CD4-positive, alpha-beta T cell treated with Interleukin-17A for 4 hours (primary cell): ENCODE measurements at regions not wholly inside any gene's neighbourhood (a gene's known extent, or its start where the extent isn't known, plus 50 kb on each side); places are given as distances from the start of the nearest gene placed in this dataset.
"Not testable (repeated sequence)": the region's sequence is repeated elsewhere in the genome, so short reads cannot be mapped to it uniquely, and the experiment has no call there.

Experiments used
- DNase-seq: peaks from one replicate; pipeline ENCODE4 v3.0.0-alpha.2; 2020; ENCODE audit warnings: mixed read lengths

DNA sequence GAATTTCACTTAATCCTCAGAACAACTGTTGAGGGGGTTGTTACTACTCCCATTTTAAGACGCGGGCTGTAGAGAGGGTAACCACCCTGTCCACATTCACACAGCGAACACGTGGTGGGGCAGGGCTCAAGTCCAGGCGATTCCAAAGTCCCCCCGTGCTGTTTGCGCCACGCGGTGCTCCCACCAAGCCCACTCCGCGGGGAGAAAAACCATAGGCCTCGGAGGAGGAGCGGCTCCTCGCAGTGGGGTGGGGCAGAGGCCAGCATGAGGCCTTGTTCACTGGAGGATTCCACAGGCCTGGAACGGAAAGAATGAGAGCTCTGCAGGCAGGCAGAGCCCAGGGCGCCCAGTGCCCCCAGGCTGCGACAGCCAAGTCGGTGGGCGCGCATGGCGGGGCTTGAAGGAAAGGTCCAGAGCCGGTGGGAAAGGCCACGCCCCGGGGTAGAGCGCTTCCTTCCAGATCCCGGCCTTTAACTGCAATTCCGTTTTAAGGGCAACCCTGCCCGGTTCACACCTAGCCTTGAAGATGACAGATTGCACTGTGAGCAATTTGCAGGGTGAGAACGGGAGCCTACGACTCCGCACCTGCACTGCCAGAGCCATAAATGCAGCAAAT lies 161.8 kb upstream of the TBL1XR1 start:
- DNase-seq: peak; percentile 65

DNA sequence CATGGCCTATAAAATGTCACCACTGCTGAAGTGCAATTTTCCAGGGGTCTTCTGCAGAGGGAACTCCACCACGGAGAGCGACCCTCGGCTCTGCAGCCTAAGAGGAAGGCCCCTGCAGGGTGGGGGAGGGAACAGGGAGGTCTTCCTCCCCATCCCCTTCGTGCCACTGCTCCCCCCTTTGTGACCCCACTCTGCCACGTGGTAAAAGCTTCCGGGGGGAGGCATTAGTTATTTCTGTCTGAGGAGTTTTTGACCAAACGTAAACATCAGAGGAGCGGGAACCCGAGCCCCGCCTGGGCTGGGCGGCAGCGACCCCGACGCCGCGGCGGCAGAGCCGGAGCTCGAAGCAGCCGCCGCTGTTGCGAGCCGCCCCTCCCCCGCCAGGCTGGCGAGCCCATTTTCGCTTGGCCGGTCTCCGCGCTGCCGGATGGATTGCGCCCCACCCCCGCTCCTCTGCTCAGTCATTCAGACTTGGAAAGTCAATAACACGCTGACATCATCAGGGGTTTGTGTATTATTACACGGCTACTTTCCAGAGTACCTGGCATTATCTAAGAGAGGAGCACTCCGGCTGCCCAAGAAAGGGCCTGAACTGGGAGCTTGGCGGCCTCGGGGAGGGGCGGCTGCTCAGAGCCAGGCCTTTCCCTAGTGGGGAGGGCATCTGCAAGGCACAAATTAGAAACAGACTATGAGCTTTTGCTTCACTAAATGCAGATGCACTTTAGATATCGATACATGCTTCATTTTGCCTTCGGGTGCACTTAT lies 162.5 kb upstream of the TBL1XR1 start:
- DNase-seq: peak; percentile 96

DNA sequence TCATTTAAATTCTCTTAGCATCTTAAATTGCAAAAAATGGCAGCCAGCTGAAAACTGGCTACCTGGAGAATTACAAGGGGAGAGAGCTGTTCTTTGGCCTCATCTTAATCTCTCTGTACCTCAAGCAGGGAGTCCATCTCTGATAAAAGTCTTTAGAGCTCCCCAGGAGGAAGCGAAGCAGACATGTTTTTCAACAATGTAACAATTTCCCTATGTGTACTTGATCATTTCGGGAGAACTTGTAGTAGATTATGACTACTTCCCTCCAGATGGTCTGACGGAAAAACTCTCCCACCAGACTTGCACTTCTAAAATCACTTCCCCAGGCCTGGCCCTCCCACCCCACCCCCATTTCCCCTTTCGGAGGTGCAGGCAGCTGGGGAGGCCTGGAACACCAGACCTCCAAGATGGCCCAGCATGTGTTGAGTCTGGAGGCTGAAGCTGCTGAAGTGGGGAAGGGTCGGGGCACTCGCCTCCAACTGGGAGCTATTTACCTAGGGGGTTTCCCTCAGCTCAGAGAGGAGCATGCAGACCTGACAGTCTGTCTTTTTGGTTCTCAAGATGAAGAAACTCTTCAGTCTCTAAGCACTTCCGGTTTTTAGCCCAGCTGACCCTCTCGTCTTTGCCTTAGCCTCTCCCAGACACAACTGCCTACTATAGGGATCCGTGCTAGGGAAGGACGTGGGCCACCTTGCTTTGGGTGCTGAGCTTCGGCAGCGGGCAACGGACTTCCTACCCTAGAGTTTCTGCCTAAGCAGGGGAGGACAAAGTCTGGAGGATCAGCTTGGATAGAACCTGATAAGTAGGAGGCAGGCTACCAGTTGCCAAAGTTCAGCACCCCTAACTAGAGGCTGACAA lies 164.0 kb upstream of the TBL1XR1 start:
- peak; percentile 19 for DNase-seq

DNA sequence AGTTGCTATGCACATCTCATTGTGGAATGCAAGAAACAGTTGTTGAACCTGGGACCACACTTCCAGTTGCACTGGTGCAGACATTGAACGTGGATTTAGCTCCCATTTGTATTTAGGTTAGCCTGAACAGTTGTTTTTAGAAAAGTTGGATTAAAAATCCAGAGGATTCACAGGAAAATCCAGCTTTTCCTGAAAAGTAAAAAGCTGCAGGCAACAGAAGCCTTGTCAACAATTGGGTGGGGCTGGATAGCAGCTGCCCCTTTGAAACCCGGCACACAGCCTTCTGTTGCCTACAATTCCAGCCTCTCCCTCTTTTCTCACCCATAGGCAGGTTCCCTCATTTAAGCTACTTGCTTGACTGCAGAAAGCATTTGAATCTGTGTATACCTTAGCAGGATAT lies 165.3 kb upstream of the TBL1XR1 start:
- DNase-seq: no peak

DNA sequence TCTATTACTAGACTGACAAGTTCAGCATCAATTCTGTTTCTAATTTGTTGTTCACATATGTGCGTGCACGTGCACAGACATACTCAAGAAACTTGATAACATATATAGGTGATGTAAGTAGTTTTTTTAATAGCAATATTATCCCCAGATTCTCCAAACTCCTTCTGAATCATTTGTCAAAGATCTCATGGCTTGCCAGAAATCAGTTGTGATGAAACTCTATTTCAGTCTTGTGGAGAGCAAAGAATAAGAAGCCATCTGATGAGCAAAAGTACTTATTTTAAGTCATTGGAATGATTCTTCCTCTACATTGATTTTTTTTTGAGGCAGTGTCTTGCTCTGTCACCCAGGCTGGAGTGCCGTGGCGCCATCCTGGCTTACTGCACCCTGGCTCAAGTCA lies 167.0 kb upstream of the TBL1XR1 start:
- DNase-seq: no peak

DNA sequence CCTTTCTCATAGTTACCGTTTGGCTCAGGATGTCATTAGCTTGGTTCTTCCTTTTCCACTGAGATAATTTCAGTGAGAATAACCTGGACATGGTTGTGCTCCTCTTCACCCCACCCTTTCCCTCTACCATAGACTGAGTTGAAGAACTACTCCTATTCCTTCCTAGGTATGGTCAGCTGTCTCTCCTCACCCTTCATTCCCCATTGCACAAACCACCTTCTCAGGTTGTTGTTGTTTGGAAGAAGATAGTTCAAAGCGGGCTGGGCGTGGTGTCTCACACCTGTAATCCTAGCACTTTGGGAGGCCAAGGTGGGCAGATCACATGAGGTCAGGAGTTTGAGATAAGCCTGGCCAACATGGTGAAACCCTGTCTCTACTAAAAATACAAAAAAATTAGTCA lies 168.0 kb upstream of the TBL1XR1 start:
- DNase-seq: not testable (repeated sequence)

DNA sequence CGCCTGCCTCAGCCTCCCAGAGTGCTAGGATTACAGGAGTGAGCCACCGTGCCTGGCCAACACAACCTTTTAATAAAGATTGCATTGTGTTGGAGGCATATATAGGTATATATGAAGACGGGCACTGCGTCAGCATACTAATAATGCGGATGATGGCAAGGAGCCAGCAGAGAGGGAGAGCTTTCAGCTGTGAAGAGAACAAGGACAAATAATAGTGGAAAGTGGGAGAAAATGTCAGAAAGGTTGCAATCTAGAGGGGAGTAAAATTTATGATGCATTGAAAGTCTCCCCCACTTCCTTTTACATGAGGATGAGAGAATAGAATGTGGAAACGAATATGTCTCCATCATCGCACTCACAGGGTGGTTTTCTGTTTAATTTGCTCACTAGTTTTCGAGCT lies 170.5 kb upstream of the TBL1XR1 start:
- no peak for DNase-seq

DNA sequence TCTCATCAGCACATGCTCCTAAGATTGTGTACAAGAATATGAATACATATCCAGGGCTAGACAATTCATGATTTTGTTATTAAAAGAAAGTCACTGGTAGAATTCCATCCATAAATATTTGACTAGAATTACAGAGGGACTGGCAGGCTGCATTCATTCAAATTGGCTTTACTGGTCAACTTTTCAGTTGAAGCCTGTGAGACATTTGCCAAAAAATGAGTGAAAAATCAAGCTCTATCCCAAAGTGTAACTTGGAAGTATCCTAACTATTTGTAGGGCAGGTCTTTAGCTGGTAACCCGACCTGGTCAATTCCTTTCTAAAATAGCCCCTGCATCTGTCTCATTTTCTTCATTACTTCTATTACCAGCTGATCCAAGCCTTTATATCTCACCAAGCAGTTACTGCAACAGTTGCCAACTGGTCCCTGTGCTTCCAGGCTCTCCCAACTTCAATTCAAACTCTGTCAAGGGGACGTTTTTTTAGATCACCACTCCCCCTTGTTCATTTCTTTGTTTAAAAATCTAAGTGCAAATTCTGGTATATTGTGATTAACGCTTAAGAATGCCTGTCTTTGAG lies 173.1 kb upstream of the TBL1XR1 start:
- no peak for DNase-seq

DNA sequence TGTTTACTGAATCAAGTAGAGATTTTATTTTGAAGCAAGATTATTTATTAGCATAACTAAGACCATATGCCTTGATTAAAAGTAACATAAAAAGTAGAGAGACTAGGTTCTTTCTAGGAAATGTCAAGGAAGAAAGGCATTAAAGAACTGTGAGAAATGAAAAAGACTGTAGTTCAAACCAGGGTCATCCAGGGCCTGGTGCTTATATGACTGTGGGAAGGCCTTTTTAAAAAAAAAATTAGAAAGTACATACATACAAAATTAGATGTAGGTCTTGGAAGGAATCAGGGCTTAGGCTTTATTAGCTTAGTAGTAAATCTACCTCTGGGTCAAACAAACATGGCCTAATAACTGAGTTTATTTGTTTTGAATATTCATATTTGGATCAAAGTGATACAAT lies 173.9 kb upstream of the TBL1XR1 start:
- no peak for DNase-seq

DNA sequence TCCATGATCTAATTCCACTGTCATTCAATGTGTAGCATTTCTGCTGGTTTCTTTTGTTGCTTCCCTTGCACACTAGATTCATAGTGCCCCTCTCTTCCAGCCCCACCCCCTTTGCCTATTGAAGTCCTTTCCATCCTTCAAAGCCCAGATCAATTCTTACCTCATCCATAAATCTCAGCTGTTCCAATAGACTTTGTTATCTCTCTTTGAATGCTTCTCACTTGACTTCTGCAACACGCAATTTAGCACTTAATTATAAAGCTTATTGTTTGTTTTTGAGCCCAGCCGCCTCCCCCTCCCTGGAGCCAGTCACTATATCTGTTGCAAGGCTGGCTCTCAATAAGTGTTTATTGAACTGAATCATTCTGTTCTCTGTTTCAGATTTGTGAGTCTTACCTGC lies 174.6 kb upstream of the TBL1XR1 start:
- DNase-seq: no peak

DNA sequence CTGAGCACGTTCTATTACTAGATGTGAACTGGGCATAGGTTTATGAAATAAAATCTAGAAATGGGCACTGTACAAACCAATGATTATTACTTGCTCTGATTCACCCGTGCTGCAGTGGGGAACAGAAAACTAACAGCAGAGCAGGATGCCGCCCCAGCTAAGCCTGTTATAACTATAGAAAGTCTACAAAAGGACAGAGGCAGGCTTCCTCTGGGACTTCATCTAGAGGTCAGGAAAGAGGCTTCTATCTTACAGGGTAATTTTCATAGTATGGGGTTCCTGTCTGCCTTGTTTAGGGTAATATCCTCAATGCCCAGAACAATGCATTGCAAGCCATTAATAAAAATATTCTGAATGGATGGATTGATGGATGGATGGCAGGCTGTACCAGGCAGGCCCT lies 177.0 kb upstream of the TBL1XR1 start:
- no peak for DNase-seq

DNA sequence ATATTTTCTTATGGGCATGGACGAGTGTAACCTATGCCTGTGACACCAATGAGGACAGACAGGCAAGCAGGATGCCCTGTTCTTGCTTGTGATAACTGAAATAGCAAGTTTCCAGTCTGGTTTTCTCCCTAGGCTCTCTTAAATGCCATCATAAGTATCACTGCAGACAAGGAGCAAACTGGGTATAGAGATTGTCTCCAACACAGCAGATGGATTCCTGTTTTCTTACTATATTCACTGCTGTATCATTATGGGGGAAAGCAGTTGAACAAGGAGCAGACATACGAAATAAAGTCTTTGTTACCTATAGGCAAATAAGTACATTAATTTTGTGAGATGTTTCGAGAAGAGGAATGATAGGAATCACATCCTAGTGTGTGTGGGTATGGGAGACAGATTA lies 178.0 kb upstream of the TBL1XR1 start:
- DNase-seq: no peak

DNA sequence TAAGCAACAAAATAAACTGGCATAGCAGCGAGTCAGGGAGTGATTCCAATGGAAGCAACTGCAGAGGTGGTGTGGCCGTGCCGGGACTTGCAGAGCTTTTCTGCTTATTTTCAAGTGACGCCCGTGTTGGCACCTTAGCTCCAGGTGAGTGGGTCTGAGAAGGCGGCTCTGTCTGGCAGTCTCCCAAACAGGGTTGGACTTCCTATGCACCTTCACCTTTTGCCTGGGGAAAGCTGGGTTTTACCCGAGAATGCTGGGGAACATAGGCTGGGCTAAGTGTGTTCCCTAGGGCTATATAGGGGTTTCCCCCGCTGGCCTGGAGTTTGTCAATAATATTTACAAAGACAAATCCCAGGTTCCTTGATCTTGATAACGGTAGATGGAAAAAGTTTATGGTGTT lies 179.9 kb upstream of the TBL1XR1 start:
- DNase-seq: no peak

DNA sequence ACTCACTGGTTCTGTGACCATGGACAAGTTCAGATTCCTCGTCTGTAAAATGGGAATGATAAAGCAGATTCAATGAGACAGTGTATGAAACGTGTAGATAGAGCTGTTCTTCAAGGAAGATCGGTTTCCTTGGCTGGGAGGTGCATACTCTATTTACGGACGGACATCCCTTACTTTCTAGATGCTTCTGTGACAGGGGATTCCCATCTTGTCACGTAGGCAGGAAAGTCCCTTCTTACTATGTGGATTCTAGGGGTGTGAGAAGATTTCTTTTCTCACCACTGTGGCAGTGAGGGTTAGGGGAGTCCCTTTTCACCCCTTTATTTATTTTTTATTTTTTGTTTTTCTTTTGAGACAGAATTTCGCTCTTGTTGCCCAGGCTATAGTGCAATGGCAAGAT lies 180.9 kb upstream of the TBL1XR1 start:
- no peak for DNase-seq

DNA sequence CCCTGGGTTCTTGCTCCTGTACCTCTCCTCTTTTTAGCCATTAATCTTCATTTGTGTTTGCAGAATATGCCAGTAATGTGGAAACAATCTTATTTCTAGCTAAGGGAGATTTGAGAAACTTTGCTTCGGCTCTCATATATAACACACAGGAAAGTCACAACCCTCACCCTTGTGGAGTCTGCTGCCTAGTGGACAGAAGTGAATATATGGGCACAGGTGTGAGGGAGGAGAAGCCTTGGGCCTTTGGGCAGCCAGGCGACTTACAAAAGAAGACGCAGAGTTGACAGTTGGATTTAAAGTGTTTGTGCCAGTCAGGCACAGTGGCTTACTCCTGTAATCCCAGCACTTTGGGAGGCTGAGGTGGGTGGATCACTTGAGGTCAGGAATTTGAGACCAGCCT lies 181.8 kb upstream of the TBL1XR1 start:
- no peak for DNase-seq

DNA sequence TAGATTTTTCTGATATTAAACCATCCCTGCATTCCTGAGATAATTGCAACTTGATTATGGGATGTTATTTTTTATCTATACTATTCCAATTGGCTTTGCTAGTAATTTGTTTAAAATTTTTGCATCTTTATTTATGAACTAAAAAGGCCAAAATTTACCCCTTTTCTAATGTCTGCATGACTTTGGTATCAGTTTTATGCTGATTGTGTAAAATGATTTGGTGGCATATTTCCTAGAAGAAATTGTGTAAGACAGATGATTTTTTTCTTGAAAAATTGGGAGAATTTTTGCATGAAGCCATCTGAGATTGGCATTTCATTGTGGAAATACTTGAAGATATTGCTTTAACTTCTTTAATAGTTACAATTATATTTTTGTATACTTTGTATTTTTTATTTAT lies 183.8 kb upstream of the TBL1XR1 start:
- no peak for DNase-seq

DNA sequence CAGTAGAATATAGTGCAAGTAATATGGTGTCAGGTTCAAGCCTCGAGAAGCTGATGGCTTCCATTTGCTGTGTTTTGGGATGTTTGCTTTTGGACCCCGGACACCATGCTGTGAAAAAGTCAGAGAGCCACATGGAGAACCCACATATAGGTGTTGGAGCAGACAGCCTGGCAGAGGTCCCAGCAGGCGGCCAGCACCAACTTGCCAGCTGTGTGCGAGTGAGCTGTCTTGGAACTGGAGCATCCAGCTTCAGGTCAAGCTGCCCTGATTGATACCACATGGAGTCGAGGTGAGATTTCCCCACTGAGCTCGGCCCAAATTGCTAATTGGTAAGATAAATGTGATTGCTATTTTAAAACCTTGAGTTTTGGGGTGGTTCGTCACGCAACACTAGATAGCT lies 185.7 kb upstream of the TBL1XR1 start:
- DNase-seq: no peak

DNA sequence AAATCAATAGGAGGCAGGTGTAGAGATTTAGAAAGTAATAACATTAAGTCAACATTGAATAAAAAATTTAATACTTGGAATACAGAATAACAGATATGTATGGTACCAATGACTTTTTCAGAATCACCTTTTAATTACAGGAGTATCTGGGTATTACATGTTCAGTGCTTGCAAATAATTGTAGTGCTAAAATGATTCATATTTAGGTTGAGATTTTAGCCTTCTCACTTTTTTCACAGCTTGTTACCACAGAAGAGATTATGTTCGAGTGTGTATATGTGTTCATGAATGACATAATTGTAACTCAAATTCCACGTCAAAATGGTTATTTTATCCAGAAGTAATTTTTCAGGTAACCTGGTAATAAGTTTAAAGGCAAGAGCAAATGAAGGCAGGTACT lies 187.9 kb upstream of the TBL1XR1 start:
- DNase-seq: no peak

DNA sequence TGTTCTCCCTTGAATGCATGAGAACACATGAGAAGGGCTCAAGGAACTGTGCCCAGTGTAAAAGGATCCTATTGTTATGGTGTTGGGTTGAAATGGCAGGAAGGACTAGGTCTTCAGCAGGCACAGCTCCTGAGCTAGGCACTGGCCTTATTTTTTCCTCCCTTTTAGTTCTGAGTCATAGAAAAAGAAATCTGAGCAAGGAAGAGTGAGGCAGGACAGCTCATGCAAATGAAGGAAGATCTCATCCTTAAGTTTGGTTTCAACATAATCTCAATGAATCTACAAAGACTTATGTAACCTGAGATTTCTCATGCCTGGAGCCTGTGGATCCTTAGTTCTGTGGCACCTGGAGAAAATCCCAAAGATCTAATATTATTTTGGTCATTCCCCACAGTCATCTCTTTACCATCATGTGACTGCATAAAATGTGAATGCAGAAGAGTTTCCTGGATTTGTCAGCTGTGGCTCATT lies 188.6 kb upstream of the TBL1XR1 start:
- no peak for DNase-seq

DNA sequence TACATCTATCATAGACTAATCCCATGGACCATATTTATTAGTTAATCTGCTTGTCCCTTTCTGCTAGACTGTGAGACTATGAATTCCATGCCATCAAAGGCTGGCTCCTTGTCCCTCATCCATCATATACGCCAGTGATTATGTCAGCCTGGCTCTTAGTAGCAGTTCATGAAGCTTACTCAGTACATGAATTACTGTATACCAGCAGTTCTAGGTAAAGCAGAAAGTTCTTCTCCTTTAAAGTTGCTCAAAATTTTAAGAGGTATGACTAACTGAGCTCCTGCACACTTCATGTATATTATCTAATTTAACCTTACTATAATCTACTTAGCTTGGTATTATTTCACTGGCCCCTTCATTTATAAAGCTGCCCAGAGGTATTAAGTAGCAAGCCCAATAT lies 190.9 kb upstream of the TBL1XR1 start:
- no peak for DNase-seq

DNA sequence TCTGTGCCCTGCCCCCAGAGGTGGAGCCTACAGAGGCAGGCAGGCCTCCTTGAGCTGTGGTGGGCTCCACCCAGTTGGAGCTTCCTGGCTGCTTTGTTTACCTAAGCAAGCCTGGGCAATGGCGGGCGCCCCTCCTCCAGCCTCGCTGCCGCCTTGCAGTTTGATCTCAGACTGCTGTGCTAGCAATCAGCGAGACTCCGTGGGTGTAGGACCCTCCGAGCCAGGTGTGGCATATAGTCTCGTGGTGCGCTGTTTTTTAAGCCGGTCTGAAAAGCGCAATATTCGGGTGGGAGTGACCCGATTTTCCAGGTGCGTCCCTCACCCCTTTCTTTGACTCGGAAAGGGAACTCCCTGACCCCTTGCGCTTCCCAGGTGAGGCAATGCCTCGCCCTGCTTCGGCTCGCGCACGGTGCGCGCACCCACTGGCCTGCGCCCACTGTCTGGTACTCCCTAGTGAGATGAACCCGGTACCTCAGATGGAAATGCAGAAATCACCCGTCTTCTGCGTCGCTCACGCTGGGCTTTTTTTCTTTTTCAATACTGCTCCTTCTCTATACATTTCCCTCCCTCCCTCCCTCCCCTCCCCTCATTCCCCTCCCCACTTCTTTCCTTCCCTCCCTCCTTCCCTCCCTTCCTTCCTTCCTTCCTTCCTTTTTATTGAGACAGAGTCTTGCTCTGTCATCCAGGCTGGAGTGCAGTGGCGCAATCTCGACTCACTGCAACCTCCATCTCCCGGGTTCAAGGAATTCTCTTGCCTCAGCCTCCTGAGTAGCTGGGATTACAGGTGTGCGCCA lies 197.1 kb upstream of the TBL1XR1 start:
- not testable (repeated sequence) for DNase-seq

DNA sequence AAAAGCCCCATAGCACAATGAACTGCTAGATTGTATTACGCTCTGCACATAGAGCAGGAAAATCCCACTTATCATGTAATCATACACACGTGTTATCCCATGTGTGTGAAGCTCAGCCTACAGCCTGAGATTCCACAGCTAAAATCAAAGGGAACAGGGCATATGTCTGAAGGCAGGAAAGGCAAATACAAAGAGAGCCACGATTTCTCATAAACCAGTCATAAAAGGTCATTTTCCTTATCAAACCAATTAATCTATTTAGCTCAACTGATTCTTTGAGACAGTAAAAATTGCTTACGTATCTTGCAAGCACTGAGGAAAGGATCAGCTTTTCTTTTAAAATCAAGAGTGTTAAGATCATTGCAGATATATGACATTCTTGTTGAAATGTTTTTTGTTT lies 199.5 kb upstream of the TBL1XR1 start:
- no peak for DNase-seq

DNA sequence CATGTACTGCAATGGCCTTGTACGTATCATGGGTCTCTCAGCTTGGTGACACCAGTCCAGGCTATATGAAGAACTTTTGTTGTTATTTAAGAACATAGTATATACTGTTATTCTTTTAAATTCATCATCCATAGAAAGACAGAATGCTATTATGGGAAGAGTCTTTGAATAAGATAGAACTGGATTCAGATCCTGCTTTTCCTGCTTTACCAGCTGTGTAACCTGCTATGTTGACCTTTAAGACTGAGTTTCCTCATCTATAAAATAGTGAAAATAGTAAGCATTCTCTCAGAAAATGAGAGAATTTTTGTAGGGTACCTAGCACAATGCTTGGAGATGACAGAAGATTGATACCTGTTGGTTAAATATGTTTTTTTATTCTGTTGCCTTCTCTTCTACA lies 204.1 kb upstream of the TBL1XR1 start:
- DNase-seq: no peak
